ENCODE measurements at regions not wholly inside any gene's neighbourhood (a gene's known extent, or its start where the extent isn't known, plus 50 kb on each side); places are given as distances from the start of the nearest gene placed in this dataset.

DNA sequence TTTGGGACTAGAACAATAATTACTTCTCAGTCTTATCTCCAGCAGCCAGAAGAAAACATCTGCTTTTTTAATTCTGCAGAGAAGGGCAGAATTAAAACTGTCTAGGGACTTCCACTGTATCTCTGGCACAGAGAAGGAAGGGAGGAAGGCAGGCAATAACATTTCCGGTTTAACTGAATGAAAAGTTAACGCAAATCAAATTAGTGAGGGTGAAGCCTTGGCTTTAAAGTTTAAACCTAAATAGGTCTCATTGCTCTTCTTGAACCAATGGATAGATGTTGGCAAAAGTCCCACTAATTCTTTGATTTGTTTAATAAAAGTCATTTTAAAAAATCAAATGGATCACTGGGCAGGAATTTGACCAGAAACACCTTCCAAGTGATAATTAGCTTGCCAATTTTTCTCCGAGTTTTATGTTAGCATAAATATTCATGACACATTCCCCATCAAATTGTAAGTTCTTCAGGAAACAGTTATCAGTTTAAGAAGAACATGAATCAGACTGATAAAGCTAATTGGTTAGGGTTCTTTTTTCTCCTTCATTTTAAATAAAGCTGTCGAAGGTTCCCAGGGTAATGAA, 181.9 kb downstream of the SLC15A5 start:
- no peak overlapping the region for H2AFZ ChIP-seq (ENCODE audit: low read length)
- no peaks in the 10 kb centered on the region for H3K36me3 ChIP-seq (ENCODE audit: insufficient read depth, low read length)
- no peak overlapping the region for H3K4me3 ChIP-seq (ENCODE audit: low read length, poor library complexity, severe bottlenecking)
- H3K79me2 ChIP-seq (ENCODE audit: insufficient read depth, low read length): no peaks in the 10 kb centered on the region
- no peaks in the 10 kb centered on the region for H3K9me2 ChIP-seq (replicated peaks; ENCODE audit: low read depth, low read length)
- H3F3A ChIP-seq (ENCODE audit: low read depth): no peaks in the 10 kb centered on the region
- no peak overlapping the region for H3K9ac ChIP-seq (ENCODE audit: low read depth, low read length, poor library complexity, severe bottlenecking)
- TF ChIP-seq EZH2phosphoT487 (IDR thresholded peaks at IDR 0.05; ENCODE audit: borderline replicate concordance): no peak
- TF ChIP-seq, protein P1, sequence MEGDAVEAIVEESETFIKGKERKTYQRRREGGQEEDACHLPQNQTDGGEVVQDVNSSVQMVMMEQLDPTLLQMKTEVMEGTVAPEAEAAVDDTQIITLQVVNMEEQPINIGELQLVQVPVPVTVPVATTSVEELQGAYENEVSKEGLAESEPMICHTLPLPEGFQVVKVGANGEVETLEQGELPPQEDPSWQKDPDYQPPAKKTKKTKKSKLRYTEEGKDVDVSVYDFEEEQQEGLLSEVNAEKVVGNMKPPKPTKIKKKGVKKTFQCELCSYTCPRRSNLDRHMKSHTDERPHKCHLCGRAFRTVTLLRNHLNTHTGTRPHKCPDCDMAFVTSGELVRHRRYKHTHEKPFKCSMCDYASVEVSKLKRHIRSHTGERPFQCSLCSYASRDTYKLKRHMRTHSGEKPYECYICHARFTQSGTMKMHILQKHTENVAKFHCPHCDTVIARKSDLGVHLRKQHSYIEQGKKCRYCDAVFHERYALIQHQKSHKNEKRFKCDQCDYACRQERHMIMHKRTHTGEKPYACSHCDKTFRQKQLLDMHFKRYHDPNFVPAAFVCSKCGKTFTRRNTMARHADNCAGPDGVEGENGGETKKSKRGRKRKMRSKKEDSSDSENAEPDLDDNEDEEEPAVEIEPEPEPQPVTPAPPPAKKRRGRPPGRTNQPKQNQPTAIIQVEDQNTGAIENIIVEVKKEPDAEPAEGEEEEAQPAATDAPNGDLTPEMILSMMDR (conservative IDR thresholded peaks at IDR 0.05; ENCODE audit: low read length): no peak
- H3K4me2 ChIP-seq (ENCODE audit: low read depth, low read length, poor library complexity, severe bottlenecking): no peak overlapping the region
- H3K27me3 ChIP-seq (ENCODE audit: insufficient read depth, low read length, poor library complexity, severe bottlenecking): no peaks in the 10 kb centered on the region
- H3K4me1 ChIP-seq (ENCODE audit: insufficient read depth, low read length, poor library complexity, severe bottlenecking): peaks cover 4% of the 10 kb centered on the region
- no peaks in the 10 kb centered on the region for H3K9me3 ChIP-seq (ENCODE audit: insufficient read depth, low read depth, low read length)
- no peaks in the 10 kb centered on the region for H4K20me1 ChIP-seq (ENCODE audit: insufficient read depth, low read length, poor library complexity, severe bottlenecking)

DNA sequence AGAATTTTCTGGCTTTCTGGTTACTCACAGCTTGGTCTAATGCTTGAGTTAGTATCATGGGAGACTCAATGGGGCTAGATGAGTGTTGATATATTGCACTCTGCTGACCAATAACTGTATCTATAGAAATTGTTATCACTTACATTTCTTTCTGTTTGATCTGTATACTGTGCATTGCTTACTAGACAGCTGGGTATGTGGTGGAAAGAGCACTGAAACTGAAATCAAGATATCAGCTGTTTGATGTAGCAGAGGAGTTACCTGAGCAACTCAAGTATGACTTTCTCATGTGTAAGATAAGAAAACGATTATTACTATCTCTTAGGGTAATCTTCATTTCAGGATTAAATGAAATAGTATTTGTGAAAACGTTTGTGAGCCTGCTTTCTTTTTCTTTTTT, 183.0 kb downstream of the SLC15A5 start:
- no peak for TF ChIP-seq EZH2phosphoT487 (IDR thresholded peaks at IDR 0.05; ENCODE audit: borderline replicate concordance)
- TF ChIP-seq, protein P1 (conservative IDR thresholded peaks at IDR 0.05; ENCODE audit: low read length): no peak
- H3F3A ChIP-seq (ENCODE audit: low read depth): no peaks in the 10 kb centered on the region
- peaks cover 4% of the 10 kb centered on the region for H3K4me1 ChIP-seq (ENCODE audit: insufficient read depth, low read length, poor library complexity, severe bottlenecking)
- H3K79me2 ChIP-seq (ENCODE audit: insufficient read depth, low read length): no peaks in the 10 kb centered on the region
- H3K4me2 ChIP-seq (ENCODE audit: low read depth, low read length, poor library complexity, severe bottlenecking): no peak overlapping the region
- H3K27me3 ChIP-seq (ENCODE audit: insufficient read depth, low read length, poor library complexity, severe bottlenecking): no peaks in the 10 kb centered on the region
- no peak overlapping the region for H3K4me3 ChIP-seq (ENCODE audit: low read length, poor library complexity, severe bottlenecking)
- no peak overlapping the region for H3K9ac ChIP-seq (ENCODE audit: low read depth, low read length, poor library complexity, severe bottlenecking)
- H3K36me3 ChIP-seq (ENCODE audit: insufficient read depth, low read length): no peaks in the 10 kb centered on the region
- H4K20me1 ChIP-seq (ENCODE audit: insufficient read depth, low read length, poor library complexity, severe bottlenecking): no peaks in the 10 kb centered on the region
- no peaks in the 10 kb centered on the region for H3K9me2 ChIP-seq (replicated peaks; ENCODE audit: low read depth, low read length)
- H3K9me3 ChIP-seq (ENCODE audit: insufficient read depth, low read depth, low read length): no peaks in the 10 kb centered on the region
- peak overlapping the region; percentile 23; the same call in 1 of the 2 replicates for H2AFZ ChIP-seq (ENCODE audit: low read length)

DNA sequence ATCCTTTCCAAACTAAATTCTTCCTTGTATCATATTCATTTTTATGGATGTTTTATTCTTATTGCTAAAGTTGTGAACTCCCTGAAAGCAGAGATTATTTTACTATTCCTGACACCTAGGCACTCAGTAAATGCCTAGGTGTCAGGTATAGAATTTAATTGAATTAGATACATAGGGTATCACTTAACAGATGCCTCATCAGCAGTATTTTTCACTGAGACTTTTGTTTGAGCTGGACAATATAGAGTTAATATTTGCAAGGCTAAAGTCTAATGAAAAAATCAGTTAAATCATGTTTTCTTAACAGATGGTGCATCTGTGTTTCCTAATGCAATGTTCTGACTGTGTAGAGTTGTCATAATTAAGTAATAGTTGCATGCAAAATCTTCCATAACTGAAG, 182.7 kb downstream of the DERA start:
- no peak for TF ChIP-seq EZH2phosphoT487 (IDR thresholded peaks at IDR 0.05; ENCODE audit: borderline replicate concordance)
- TF ChIP-seq, protein P1 (conservative IDR thresholded peaks at IDR 0.05; ENCODE audit: low read length): no peak
- Histone ChIP-seq H3K36me3 (ENCODE audit: insufficient read depth, low read length) (no peaks in the 10 kb centered on the region), H2AFZ (ENCODE audit: low read length) (peak overlapping the region; percentile 23; the same call in 1 of the 2 replicates), H3K4me2 (ENCODE audit: low read depth, low read length, poor library complexity, severe bottlenecking) (no peak overlapping the region), H3K4me3 (ENCODE audit: low read length, poor library complexity, severe bottlenecking) (no peak overlapping the region), H3K9ac (ENCODE audit: low read depth, low read length, poor library complexity, severe bottlenecking) (no peak overlapping the region), H3F3A (ENCODE audit: low read depth) (no peaks in the 10 kb centered on the region), H3K27me3 (ENCODE audit: insufficient read depth, low read length, poor library complexity, severe bottlenecking) (no peaks in the 10 kb centered on the region), H3K9me3 (ENCODE audit: insufficient read depth, low read depth, low read length) (no peaks in the 10 kb centered on the region), H3K9me2 (replicated peaks; ENCODE audit: low read depth, low read length) (no peaks in the 10 kb centered on the region), H3K4me1 (ENCODE audit: insufficient read depth, low read length, poor library complexity, severe bottlenecking) (peaks cover 6% of the 10 kb centered on the region), H4K20me1 (ENCODE audit: insufficient read depth, low read length, poor library complexity, severe bottlenecking) (no peaks in the 10 kb centered on the region), H3K79me2 (ENCODE audit: insufficient read depth, low read length) (no peaks in the 10 kb centered on the region)
